Endothelial cell (in vitro differentiated cells): ENCODE measurements at regions not wholly inside any gene's neighbourhood (a gene's known extent, or its start where the extent isn't known, plus 50 kb on each side); places are given as distances from the start of the nearest gene placed in this dataset.

Experiments used
- DNase-seq: peaks from one replicate; pipeline ENCODE4 v3.0.0; 2021; ENCODE audit warnings: low spot score
- H3K27ac Mint-ChIP-seq: one replicate; pipeline ENCODE4 v1.8.0; 2021; ENCODE audit warnings: mixed read lengths, inconsistent platforms; ENCODE audit not compliant: unreplicated experiment
- H3K27me3 Mint-ChIP-seq: one replicate; pipeline ENCODE4 v1.8.0; 2021; ENCODE audit warnings: mild to moderate bottlenecking, moderate library complexity, mixed read lengths, inconsistent platforms; ENCODE audit not compliant: unreplicated experiment
- H3K36me3 Mint-ChIP-seq: one replicate; pipeline ENCODE4 v1.8.0; 2021; ENCODE audit warnings: mild to moderate bottlenecking, low read depth, mixed read lengths, inconsistent platforms; ENCODE audit not compliant: unreplicated experiment
- H3K4me1 Mint-ChIP-seq: one replicate; pipeline ENCODE4 v1.8.0; 2021; ENCODE audit warnings: mild to moderate bottlenecking, mixed read lengths, inconsistent platforms; ENCODE audit not compliant: unreplicated experiment
- H3K4me3 Mint-ChIP-seq: one replicate; pipeline ENCODE4 v1.8.0; 2021; ENCODE audit warnings: mild to moderate bottlenecking, mixed read lengths, inconsistent platforms; ENCODE audit not compliant: unreplicated experiment
- H3K9me3 Mint-ChIP-seq: one replicate; pipeline ENCODE4 v1.8.0; 2021; ENCODE audit warnings: mixed read lengths, inconsistent platforms; ENCODE audit not compliant: unreplicated experiment
- CTCF ChIP-seq: fragments of 200-600 bp; sonication (generic); IDR thresholded peaks from one replicate; pipeline ENCODE4 v1.5.0; 2021; ENCODE audit warnings: antibody characterized with exemption; ENCODE audit not compliant: unreplicated experiment

- DNase-seq, result no peak
- no peak for TF ChIP-seq CTCF
- Mint-ChIP-seq H3K27me3 (no peaks in the 10 kb centered on the region), H3K4me3 (no peak overlapping the region), H3K36me3 (no peaks in the 10 kb centered on the region), H3K9me3 (no peaks in the 10 kb centered on the region), H3K4me1 (no peaks in the 10 kb centered on the region), H3K27ac (no peak overlapping the region)
Observed at GRCh38 chr5:114153833-114154232, 208.0 kb upstream of the KCNN2 start.

GRCh38 chr5:114166081-114166480 is 195.8 kb upstream of the KCNN2 start:
- no peaks in the 10 kb centered on the region for H3K9me3 Mint-ChIP-seq
- H3K27ac Mint-ChIP-seq, result no peak overlapping the region
- no peak for DNase-seq
- H3K27me3 Mint-ChIP-seq, result no peaks in the 10 kb centered on the region
- H3K4me3 Mint-ChIP-seq, result no peak overlapping the region
- no peaks in the 10 kb centered on the region for H3K4me1 Mint-ChIP-seq
- TF ChIP-seq CTCF, result no peak
- H3K36me3 Mint-ChIP-seq, result peaks cover 5% of the 10 kb centered on the region

- Mint-ChIP-seq H3K27ac (no peak overlapping the region), H3K27me3 (no peaks in the 10 kb centered on the region), H3K9me3 (no peaks in the 10 kb centered on the region), H3K36me3 (peaks cover 3% of the 10 kb centered on the region), H3K4me1 (no peaks in the 10 kb centered on the region), H3K4me3 (no peak overlapping the region)
- DNase-seq, result no peak
- no peak for TF ChIP-seq CTCF
Observed at GRCh38 chr5:114174131-114174530, 187.7 kb upstream of the KCNN2 start.

GRCh38 chr5:114174837-114175236 is 187.0 kb upstream of the KCNN2 start:
- Mint-ChIP-seq H3K4me1 (no peaks in the 10 kb centered on the region), H3K27ac (no peak overlapping the region), H3K36me3 (peaks cover 3% of the 10 kb centered on the region), H3K4me3 (no peak overlapping the region), H3K27me3 (no peaks in the 10 kb centered on the region), H3K9me3 (no peaks in the 10 kb centered on the region)
- DNase-seq, result no peak
- no peak for TF ChIP-seq CTCF

- H3K27ac Mint-ChIP-seq, result no peak overlapping the region
- no peak for TF ChIP-seq CTCF
- H3K27me3 Mint-ChIP-seq, result no peaks in the 10 kb centered on the region
- H3K4me3 Mint-ChIP-seq, result no peak overlapping the region
- H3K4me1 Mint-ChIP-seq, result no peaks in the 10 kb centered on the region
- no peaks in the 10 kb centered on the region for H3K9me3 Mint-ChIP-seq
- H3K36me3 Mint-ChIP-seq, result peaks cover 3% of the 10 kb centered on the region
- DNase-seq, result no peak
Observed at GRCh38 chr5:114176356-114176755, 185.5 kb upstream of the KCNN2 start.
